ENCODE measurements at regions not wholly inside any gene's neighbourhood (a gene's known extent, or its start where the extent isn't known, plus 50 kb on each side); places are given as distances from the start of the nearest gene placed in this dataset.

GRCh38 chr5:38745836-38746732 is 99.7 kb upstream of the OSMR start:
- peaks cover 24% of the 10 kb centered on the region for H3K27me3 Mint-ChIP-seq (ENCODE audit: insufficient read depth)
- no peak overlapping the region for H3K4me3 Mint-ChIP-seq
- TF ChIP-seq CTCF (IDR thresholded peaks at IDR 0.05): no peak
- peaks cover 5% of the 10 kb centered on the region; the same call in 1 of the 2 replicates for H3K36me3 Mint-ChIP-seq (ENCODE audit: low read depth)
- DNase-seq: no peak
- peaks cover 14% of the 10 kb centered on the region for H3K9me3 Mint-ChIP-seq
- H3K27ac Mint-ChIP-seq: no peak overlapping the region
- no peaks in the 10 kb centered on the region for H3K4me1 Mint-ChIP-seq (ENCODE audit: low read depth)

GRCh38 chr5:38749861-38750260 is 96.0 kb upstream of the OSMR start:
- no peaks in the 10 kb centered on the region for H3K9me3 Mint-ChIP-seq
- peaks cover 27% of the 10 kb centered on the region for H3K27me3 Mint-ChIP-seq (ENCODE audit: insufficient read depth)
- no peak for DNase-seq

DNA sequence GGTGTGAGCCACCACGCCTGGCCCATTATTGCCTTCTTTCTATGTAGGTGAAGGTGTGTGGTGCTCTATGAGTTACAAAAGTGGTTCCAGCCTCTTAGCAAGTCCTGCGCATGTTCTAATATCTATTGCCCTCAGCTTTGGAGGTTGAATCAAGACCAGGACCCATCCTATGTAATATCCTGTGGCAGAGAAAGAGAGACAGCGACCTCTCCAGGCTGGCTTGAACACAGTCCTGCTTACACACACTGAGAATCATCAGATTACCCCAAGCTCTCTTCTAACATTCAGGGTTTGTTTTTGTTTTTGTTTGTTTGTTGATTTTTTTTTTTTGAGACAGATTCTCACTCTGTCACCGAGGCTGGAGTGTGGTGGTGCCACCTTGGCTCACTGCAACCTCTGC is 94.7 kb upstream of the OSMR start:
- no peak for DNase-seq
- no peaks in the 10 kb centered on the region for H3K9me3 Mint-ChIP-seq
- peaks cover 25% of the 10 kb centered on the region for H3K27me3 Mint-ChIP-seq (ENCODE audit: insufficient read depth)
- no peak overlapping the region for H3K4me3 Mint-ChIP-seq
- H3K27ac Mint-ChIP-seq: no peak overlapping the region
- peaks cover 10% of the 10 kb centered on the region for H3K4me1 Mint-ChIP-seq (ENCODE audit: low read depth)
- H3K36me3 Mint-ChIP-seq (ENCODE audit: low read depth): no peaks in the 10 kb centered on the region
- peak; percentile 25; the same call in 1 of the 2 replicates for TF ChIP-seq CTCF (IDR thresholded peaks at IDR 0.05)

More at GRCh38 chr5:38749861-38750260, 96.0 kb upstream of the OSMR start:
- H3K4me3 Mint-ChIP-seq: no peak overlapping the region
- no peaks in the 10 kb centered on the region for H3K36me3 Mint-ChIP-seq (ENCODE audit: low read depth)
- no peaks in the 10 kb centered on the region for H3K4me1 Mint-ChIP-seq (ENCODE audit: low read depth)
- no peak for TF ChIP-seq CTCF (IDR thresholded peaks at IDR 0.05)
- H3K27ac Mint-ChIP-seq: no peak overlapping the region

GRCh38 chr5:38752012-38752536 is 93.7 kb upstream of the OSMR start:
- H3K9me3 Mint-ChIP-seq: no peaks in the 10 kb centered on the region
- DNase-seq: no peak
- peaks cover 10% of the 10 kb centered on the region for H3K4me1 Mint-ChIP-seq (ENCODE audit: low read depth)
- no peaks in the 10 kb centered on the region for H3K36me3 Mint-ChIP-seq (ENCODE audit: low read depth)
- H3K4me3 Mint-ChIP-seq: no peak overlapping the region
- peaks cover 21% of the 10 kb centered on the region for H3K27me3 Mint-ChIP-seq (ENCODE audit: insufficient read depth)
- no peak overlapping the region for H3K27ac Mint-ChIP-seq
- TF ChIP-seq CTCF (IDR thresholded peaks at IDR 0.05): no peak

DNA sequence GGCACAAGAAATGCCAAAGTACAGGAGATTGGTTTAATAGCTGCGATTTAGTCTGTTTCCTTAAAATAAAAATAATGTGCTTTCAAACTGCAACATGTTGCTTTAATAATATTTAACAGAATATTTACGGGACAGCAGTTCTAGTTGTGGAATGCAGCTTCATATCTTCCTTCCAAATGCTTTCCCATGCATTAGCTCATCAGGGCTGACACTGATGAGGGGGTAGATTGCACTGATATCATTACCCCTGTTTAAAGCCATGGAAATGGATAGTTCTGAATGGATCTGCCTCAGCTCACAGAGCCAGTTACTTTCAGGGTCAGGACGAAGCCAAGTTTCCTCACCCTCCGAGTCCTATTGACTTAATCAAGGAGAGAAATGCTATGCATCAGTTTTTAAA is 93.2 kb upstream of the OSMR start:
- Mint-ChIP-seq H3K27me3 (ENCODE audit: insufficient read depth) (peaks cover 18% of the 10 kb centered on the region), H3K9me3 (no peaks in the 10 kb centered on the region), H3K27ac (no peak overlapping the region), H3K4me3 (no peak overlapping the region), H3K4me1 (ENCODE audit: low read depth) (peaks cover 10% of the 10 kb centered on the region), H3K36me3 (ENCODE audit: low read depth) (no peaks in the 10 kb centered on the region)
- no peak for TF ChIP-seq CTCF (IDR thresholded peaks at IDR 0.05)
- DNase-seq: no peak
